OCI-LY7 (cell line): ENCODE measurements at regions not wholly inside any gene's neighbourhood (a gene's known extent, or its start where the extent isn't known, plus 50 kb on each side); places are given as distances from the start of the nearest gene placed in this dataset.

Experiments used
- EZH2phosphoT487 ChIP-seq: fragments of 200-600 bp; sonication (generic); IDR thresholded peaks from 2 replicates; pipeline ENCODE4 v1.6.1; 2018; ENCODE audit warnings: low read depth, borderline replicate concordance, mild to moderate bottlenecking, mixed run types, antibody characterized with exemption, low read length, moderate library complexity, mixed read lengths
- TF ChIP-seq, protein P1 (sequence below): fragments of 200-600 bp; sonication (generic); conservative IDR thresholded peaks from 2 replicates; pipeline ENCODE4 v1.5.1; 2014; ENCODE audit warnings: mild to moderate bottlenecking, antibody characterized with exemption, low read length, moderate library complexity, mixed read lengths

DNA sequence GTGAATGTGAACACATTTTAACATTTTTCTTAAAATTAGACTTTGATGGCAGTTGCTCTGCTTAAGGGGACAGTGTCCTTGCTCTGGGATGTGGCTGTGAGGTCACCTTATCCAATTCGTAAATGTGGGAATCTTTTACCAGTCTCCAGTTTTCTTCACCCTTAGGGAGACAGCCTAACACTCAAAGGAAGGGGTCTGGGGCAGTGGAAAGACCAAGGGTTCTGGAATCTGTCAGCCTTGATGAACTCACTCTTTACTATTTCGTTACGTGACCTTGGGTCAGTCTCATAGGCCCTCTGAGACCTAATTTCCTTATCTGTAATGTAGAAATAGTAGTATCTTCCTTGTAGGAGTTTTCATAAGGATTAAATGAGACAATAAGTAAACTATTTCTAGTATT, 245.6 kb upstream of the ATP2B1 start:
- TF ChIP-seq, protein P1, sequence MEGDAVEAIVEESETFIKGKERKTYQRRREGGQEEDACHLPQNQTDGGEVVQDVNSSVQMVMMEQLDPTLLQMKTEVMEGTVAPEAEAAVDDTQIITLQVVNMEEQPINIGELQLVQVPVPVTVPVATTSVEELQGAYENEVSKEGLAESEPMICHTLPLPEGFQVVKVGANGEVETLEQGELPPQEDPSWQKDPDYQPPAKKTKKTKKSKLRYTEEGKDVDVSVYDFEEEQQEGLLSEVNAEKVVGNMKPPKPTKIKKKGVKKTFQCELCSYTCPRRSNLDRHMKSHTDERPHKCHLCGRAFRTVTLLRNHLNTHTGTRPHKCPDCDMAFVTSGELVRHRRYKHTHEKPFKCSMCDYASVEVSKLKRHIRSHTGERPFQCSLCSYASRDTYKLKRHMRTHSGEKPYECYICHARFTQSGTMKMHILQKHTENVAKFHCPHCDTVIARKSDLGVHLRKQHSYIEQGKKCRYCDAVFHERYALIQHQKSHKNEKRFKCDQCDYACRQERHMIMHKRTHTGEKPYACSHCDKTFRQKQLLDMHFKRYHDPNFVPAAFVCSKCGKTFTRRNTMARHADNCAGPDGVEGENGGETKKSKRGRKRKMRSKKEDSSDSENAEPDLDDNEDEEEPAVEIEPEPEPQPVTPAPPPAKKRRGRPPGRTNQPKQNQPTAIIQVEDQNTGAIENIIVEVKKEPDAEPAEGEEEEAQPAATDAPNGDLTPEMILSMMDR = no peak
- TF ChIP-seq EZH2phosphoT487 = no peak
